Adrenal gland (tissue), 9 donors: ENCODE measurements at regions not wholly inside any gene's neighbourhood (a gene's known extent, or its start where the extent isn't known, plus 50 kb on each side); places are given as distances from the start of the nearest gene placed in this dataset.

Experiments
- DNase-seq, 7 donors: peaks; one replicate each; pipeline ENCODE4 v3.0.0-alpha.2; 2019 to 2020
- H3K27ac ChIP-seq, 5 donors: fragments of 200-600 bp; sonication (generic) in 4 of 5; 1 replicate in 3 of 5; 2 replicates in 2 of 5; pipeline versions ENCODE4 v1.5.1 to v1.8.0; 2016 to 2020; ENCODE audit warnings: mild to moderate bottlenecking in 1 of 5
- H3K27me3 ChIP-seq: fragments of 200-600 bp; 2 replicates; pipeline ENCODE4 v1.8.0; 2021
- H3K36me3 ChIP-seq, 2 donors: fragments of 200-600 bp; replicated peaks in 1 of 2; 1 replicate in 1 of 2; 2 replicates in 1 of 2; pipeline versions ENCODE4 v1.5.1 to v1.8.0; 2018 to 2022
- H3K4me1 ChIP-seq, 2 donors: fragments of 200-600 bp; replicated peaks in 1 of 2; 1 replicate in 1 of 2; 2 replicates in 1 of 2; pipeline versions ENCODE4 v1.5.1 to v1.8.0; 2018 to 2021
- H3K4me3 ChIP-seq, 4 donors: fragments of 200-600 bp; sonication (generic) in 3 of 4; one replicate each; pipeline ENCODE4 v1.5.1; 2016 to 2018
- H3K9me3 ChIP-seq, 3 donors: fragments of 200-600 bp; sonication (generic) in 1 of 3; replicated peaks in 1 of 3; 1 replicate in 2 of 3; 2 replicates in 1 of 3; pipeline versions ENCODE4 v1.5.1 to v1.8.0; 2016 to 2021
- POLR2A ChIP-seq, 2 donors: fragments of 450-650 bp; IDR thresholded peaks; one replicate each; pipeline ENCODE4 v1.6.1; 2017; ENCODE audit warnings: antibody characterized with exemption in 2 of 2, mild to moderate bottlenecking in 2 of 2, moderate library complexity in 1 of 2
- WGBS, 4 donors: extraction: QIAGEN DNeasy Blood & Tissue Kit in 2 of 4; methylation state at CpG; one replicate each; pipeline versions ENCODE4 v1.1.5 to v1.1.7; 2013 to 2017; 5-methylcytosine and 5-hydroxymethylcytosine counted together
- intact Hi-C, 2 donors: fragments of 100-400 bp; cut with DNase I; formaldehyde crosslinking; loops; one replicate each; pipeline versions ENCODE4 v1.14.1 to v1.15.0; 2022 to 2023
- TF ChIP-seq, protein P1 (sequence below), 6 experiments: fragments of 450-650 bp in 4 of 6; fragments of 200-600 bp in 2 of 6; sonication (generic) in 1 of 6; IDR thresholded peaks; 1 replicate in 5 of 6; 2 replicates in 1 of 6; pipeline versions ENCODE4 v1.5.1 to v1.8.0; 2016 to 2021; ENCODE audit warnings: antibody characterized with exemption in 6 of 6, mild to moderate bottlenecking in 2 of 6, moderate library complexity in 1 of 6
- donor health status: healthy with polysubstance abuse.
- donor health status: Bipolar disorder and iron deficiency.
- donor health status: DM: yes; HTN: yes; CAD: no.
- donor health status: DM: no; HTN: no; CAD: no.
- donor health status: DM: no; HTN: no; CAD: no.

DNA sequence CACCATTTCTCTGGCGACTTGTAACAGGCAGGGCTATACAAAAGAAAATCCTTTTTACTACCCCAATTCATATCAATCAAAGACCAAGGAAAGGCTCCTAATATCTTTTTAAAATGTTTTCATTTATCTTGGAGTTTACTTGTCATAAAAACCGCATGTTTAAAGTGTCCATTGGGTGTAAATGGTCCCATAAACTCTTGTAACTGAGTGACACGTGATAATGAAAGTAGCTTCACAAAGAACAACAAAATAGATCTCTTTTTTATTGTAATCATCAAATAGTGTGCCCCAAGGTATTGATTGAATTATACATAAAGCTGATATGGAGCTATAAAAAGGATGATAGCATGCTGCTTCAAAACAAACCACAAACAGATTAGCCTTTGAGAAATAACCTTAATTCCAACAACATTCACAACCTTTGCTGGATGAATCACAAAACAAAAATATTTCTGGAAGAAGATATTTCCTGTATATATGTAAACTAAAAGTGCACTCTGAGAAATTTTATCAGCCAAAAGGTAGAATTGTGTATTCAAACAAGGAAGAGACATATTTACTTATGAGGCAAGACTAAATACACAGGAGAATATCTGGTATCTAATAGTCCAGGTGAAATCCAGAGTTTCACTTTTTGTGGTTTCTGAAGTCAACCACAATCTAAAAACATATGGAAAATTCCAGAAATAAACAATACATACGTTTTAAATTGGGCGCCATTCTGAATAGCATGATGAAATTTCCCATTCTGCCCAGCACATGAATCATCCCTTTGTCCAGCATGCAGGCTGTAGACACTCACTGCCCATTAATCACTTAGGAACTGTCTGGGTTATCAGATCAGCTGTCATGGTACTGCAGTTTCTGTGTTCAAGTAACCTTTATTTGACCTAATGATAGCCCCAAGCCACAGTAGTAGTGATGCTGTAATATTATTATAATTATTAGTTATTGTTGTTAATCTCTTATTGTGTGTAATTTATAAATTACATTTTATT, 237.5 kb downstream of the PIK3C3 start:
- TF ChIP-seq, protein P1, sequence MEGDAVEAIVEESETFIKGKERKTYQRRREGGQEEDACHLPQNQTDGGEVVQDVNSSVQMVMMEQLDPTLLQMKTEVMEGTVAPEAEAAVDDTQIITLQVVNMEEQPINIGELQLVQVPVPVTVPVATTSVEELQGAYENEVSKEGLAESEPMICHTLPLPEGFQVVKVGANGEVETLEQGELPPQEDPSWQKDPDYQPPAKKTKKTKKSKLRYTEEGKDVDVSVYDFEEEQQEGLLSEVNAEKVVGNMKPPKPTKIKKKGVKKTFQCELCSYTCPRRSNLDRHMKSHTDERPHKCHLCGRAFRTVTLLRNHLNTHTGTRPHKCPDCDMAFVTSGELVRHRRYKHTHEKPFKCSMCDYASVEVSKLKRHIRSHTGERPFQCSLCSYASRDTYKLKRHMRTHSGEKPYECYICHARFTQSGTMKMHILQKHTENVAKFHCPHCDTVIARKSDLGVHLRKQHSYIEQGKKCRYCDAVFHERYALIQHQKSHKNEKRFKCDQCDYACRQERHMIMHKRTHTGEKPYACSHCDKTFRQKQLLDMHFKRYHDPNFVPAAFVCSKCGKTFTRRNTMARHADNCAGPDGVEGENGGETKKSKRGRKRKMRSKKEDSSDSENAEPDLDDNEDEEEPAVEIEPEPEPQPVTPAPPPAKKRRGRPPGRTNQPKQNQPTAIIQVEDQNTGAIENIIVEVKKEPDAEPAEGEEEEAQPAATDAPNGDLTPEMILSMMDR (IDR thresholded peaks at IDR 0.05) = no peak
- peak in 1 of 7 donors; percentile 17 for DNase-seq
- Histone ChIP-seq H3K4me3 (no peak overlapping the region), H3K4me1 (no peaks in the 10 kb centered on the region), H3K27me3 (no peaks in the 10 kb centered on the region), H3K27ac (no peak overlapping the region), H3K36me3 (no peaks in the 10 kb centered on the region), H3K9me3 (no peaks in the 10 kb centered on the region)
- intact Hi-C loops = no loop called here
- whole genome bisulfite sequencing, 4 donors = 52 to 61% (median 57%) methylated on average over 5 of the region's 5 CpGs

DNA sequence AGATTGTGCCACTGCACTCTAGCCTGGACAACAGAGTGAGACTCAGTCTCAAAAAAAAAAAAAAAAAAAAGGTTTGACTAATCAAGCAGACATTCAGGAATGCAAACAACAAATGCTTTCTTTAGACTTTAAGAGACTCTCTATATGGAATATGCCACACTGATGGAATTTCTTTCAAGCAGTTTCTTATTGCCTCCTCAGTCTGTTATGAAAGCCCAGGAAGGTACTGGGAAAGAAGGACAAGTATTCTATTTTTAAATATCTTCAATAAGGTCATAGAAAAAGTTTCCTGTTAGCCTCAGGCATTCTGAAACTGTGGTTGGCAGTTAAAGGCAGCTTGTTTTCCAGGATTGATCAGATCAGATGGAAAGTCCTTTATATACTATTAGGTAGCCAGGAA, 241.6 kb downstream of the PIK3C3 start:
- H3K27me3 ChIP-seq = no peaks in the 10 kb centered on the region
- DNase-seq = no peak
- H3K27ac ChIP-seq = no peak overlapping the region
- no peaks in the 10 kb centered on the region for H3K9me3 ChIP-seq
- no peaks in the 10 kb centered on the region for H3K36me3 ChIP-seq
- H3K4me1 ChIP-seq = no peaks in the 10 kb centered on the region
- H3K4me3 ChIP-seq = no peak overlapping the region
- intact Hi-C loops = no loop called here
- TF ChIP-seq, protein P1 (IDR thresholded peaks at IDR 0.05) = no peak
- TF ChIP-seq POLR2A (IDR thresholded peaks at IDR 0.05) = no peak

DNA sequence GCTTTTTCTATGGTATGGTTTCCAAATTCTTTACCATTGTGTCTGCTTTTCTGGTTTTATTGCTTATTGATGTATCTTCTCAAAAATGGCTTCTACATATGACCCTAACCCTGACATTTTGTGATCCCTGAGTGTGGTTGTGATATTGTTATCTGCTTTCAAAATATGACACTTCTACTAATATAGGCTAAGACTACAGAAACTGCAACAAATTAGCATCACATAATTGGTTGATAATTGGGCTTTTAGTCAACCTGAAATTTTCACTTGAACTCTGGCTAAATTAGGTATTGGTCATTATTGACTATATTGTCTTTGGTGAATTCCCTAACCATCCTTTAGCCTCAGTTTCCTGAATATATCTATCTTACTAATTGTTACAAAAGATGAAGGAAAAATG, 246.1 kb downstream of the PIK3C3 start:
- intact Hi-C loops = no loop called here
- Histone ChIP-seq H3K9me3 (no peaks in the 10 kb centered on the region), H3K4me3 (no peak overlapping the region), H3K36me3 (no peaks in the 10 kb centered on the region), H3K27me3 (no peaks in the 10 kb centered on the region), H3K4me1 (no peaks in the 10 kb centered on the region), H3K27ac (no peak overlapping the region)
- no peak for DNase-seq
- TF ChIP-seq, protein P1 (IDR thresholded peaks at IDR 0.05) = no peak
- TF ChIP-seq POLR2A (IDR thresholded peaks at IDR 0.05) = no peak

DNA sequence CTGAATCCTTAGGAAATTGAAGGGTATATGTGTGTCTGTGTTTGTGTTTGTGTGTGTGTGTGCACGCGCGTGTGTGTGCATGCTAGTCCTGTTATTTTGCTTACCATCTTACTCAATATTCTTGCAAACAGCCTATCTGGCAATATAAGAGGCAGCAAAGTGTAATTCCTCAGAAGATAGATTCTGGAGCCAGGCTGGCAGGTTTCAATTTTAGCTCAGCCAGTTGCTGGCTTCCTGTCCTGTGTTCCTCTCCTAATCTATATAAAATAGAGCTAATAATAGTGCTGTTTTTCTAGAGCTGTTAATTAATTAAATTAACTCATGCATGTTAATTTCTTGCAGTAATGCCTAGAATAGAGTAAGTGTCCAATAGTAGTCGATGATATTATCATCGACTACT, 256.2 kb downstream of the PIK3C3 start:
- H3K27ac ChIP-seq = no peak overlapping the region
- intact Hi-C loops = no loop called here
- no peak for TF ChIP-seq POLR2A (IDR thresholded peaks at IDR 0.05)
- TF ChIP-seq, protein P1 (IDR thresholded peaks at IDR 0.05) = no peak
- no peaks in the 10 kb centered on the region for H3K36me3 ChIP-seq
- no peak overlapping the region for H3K4me3 ChIP-seq
- H3K4me1 ChIP-seq = no peaks in the 10 kb centered on the region
- WGBS, 4 donors = 71 to 82% (median 76%) methylated on average over 5 of the region's 5 CpGs
- no peaks in the 10 kb centered on the region for H3K9me3 ChIP-seq
- DNase-seq = no peak
- no peaks in the 10 kb centered on the region for H3K27me3 ChIP-seq
